HCT116 (cell line): ENCODE measurements at regions not wholly inside any gene's neighbourhood (a gene's known extent, or its start where the extent isn't known, plus 50 kb on each side); places are given as distances from the start of the nearest gene placed in this dataset.

Experiments used
- ATAC-seq: fragments of 200-7000 bp; cut with Tn5 transposase; 2 replicates; pipeline ENCODE4 v1.9.1; 2020; ENCODE audit warnings: mild to moderate bottlenecking, moderate library complexity
- BruUV-seq: library from RNA; stranded (reverse); fragments of 400-500 nt; replicated peaks from 2 replicates; lab custom pipeline; 2021; lab: Mats Ljungman, UMichigan
- CTCF ChIA-PET: fragments of 300-600 bp; sonication (Branson Sonifier 250); formaldehyde crosslinking; loops from one replicate; lab custom pipeline; 2021; ENCODE audit warnings: antibody characterized with exemption; lab: Charles Lee
- POLR2A ChIA-PET: fragments of 300-600, 350-600 bp; sonication (Branson Sonifier 250); formaldehyde crosslinking; loops from one replicate; lab custom pipeline; 2021; ENCODE audit warnings: antibody characterized with exemption; lab: Charles Lee
- RAD21 ChIA-PET, 2 experiments: fragments of 300-600 bp; sonication (Branson Sonifier 250); formaldehyde crosslinking; loops; one replicate each; lab custom pipeline; 2023; ENCODE audit warnings: low total read pairs in 2 of 2; ENCODE audit not compliant: uncharacterized antibody in 2 of 2, unreplicated experiment in 2 of 2, low non-redundant PET in 1 of 2; lab: Charles Lee
- DNase-seq: peaks from one replicate; pipeline ENCODE4 v3.0.0-alpha.2; 2010; ENCODE audit warnings: low read depth, low spot score
- H2AFZ ChIP-seq: fragments of 200-600 bp; shearing (Covaris generic), sonication (generic); 2 replicates; pipeline ENCODE4 v1.6.1; 2017; ENCODE audit warnings: low read depth, mixed run types, mixed read lengths, antibody characterized with exemption, low read length; ENCODE audit not compliant: poor library complexity, severe bottlenecking
- H3K27ac ChIP-seq: 2 replicates; pipeline ENCODE4 v1.5.1; 2012; ENCODE audit warnings: low read depth, low read length
- H3K27me3 ChIP-seq: fragments of 200-600 bp; sonication (generic); 2 replicates; pipeline ENCODE4 v1.6.1; 2016; ENCODE audit warnings: mixed run types, low read length, mixed read lengths; ENCODE audit not compliant: insufficient read depth
- H3K36me3 ChIP-seq, 2 experiments: fragments of 200-500 bp in 1 of 2; fragments of 200-600 bp in 1 of 2; sonication (Bioruptor generic) in 1 of 2; sonication (generic) in 1 of 2; 2 replicates each; pipeline versions ENCODE4 v1.5.1 to v1.6.1; 2014 to 2016; ENCODE audit warnings: low read length in 2 of 2, inconsistent platforms in 1 of 2, mixed read lengths in 1 of 2, mixed run types in 1 of 2; ENCODE audit not compliant: insufficient read depth in 2 of 2, control insufficient read depth in 1 of 2
- H3K4me1 ChIP-seq, 2 experiments: fragments of 200-600 bp in 1 of 2; sonication (generic) in 1 of 2; 2 replicates each; pipeline versions ENCODE4 v1.5.1 to v1.6.1; 2012 to 2017; ENCODE audit warnings: low read length in 2 of 2, inconsistent platforms in 1 of 2, mild to moderate bottlenecking in 1 of 2, mixed read lengths in 1 of 2, mixed run types in 1 of 2, moderate library complexity in 1 of 2; ENCODE audit not compliant: insufficient read depth in 2 of 2, control insufficient read depth in 1 of 2
- H3K4me2 ChIP-seq: fragments of 200-600 bp; sonication (generic); 2 replicates; pipeline ENCODE4 v1.6.1; 2017; ENCODE audit warnings: mixed run types, low read length, mixed read lengths
- H3K4me3 ChIP-seq, 2 experiments: fragments of 200-600 bp in 1 of 2; sonication (generic) in 1 of 2; replicated peaks in 1 of 2; 2 replicates each; pipeline ENCODE4 v1.5.1; 2011 to 2016; ENCODE audit warnings: low read length in 2 of 2, control low read depth in 1 of 2, low read depth in 1 of 2, mild to moderate bottlenecking in 1 of 2, mixed read lengths in 1 of 2, mixed run types in 1 of 2
- H3K79me2 ChIP-seq: fragments of 200-600 bp; sonication (generic); 2 replicates; pipeline ENCODE4 v1.6.1; 2017; ENCODE audit warnings: mild to moderate bottlenecking, mixed run types, low read length, moderate library complexity, mixed read lengths; ENCODE audit not compliant: insufficient read depth
- H3K9ac ChIP-seq: fragments of 200-600 bp; sonication (generic); 2 replicates; pipeline ENCODE4 v1.6.1; 2016; ENCODE audit warnings: low read length, mixed read lengths
- H3K9me2 ChIP-seq: fragments of 200-600 bp; sonication (generic), shearing (Covaris generic); 2 replicates; pipeline ENCODE4 v1.6.1; 2017; ENCODE audit warnings: mixed run types, mild to moderate bottlenecking, moderate library complexity; ENCODE audit not compliant: insufficient read depth
- H3K9me3 ChIP-seq, 2 experiments: fragments of 200-500 bp in 1 of 2; fragments of 200-600 bp in 1 of 2; sonication (Bioruptor generic) in 1 of 2; sonication (generic) in 1 of 2; 2 replicates each; pipeline ENCODE4 v1.6.1; 2014 to 2017; ENCODE audit warnings: low read length in 2 of 2, mixed read lengths in 2 of 2, inconsistent platforms in 1 of 2, low read depth in 1 of 2, mild to moderate bottlenecking in 1 of 2, mixed run types in 1 of 2, moderate library complexity in 1 of 2; ENCODE audit not compliant: control insufficient read depth in 1 of 2, insufficient read depth in 1 of 2
- H4K20me1 ChIP-seq: fragments of 200-600 bp; sonication (generic), shearing (Covaris generic); 2 replicates; pipeline ENCODE4 v1.6.1; 2017; ENCODE audit warnings: mixed run types, mild to moderate bottlenecking, moderate library complexity; ENCODE audit not compliant: insufficient read depth
- CBX3 ChIP-seq: IDR thresholded peaks from 2 replicates; pipeline ENCODE4 v1.6.1; 2012; ENCODE audit warnings: low read depth
- EGR1 ChIP-seq: IDR thresholded peaks from 2 replicates; pipeline ENCODE4 v1.6.1; 2012; ENCODE audit warnings: low read depth
- ELF1 ChIP-seq: IDR thresholded peaks from 2 replicates; pipeline ENCODE4 v1.6.1; 2012; ENCODE audit warnings: low read depth, borderline replicate concordance
- JUND ChIP-seq: IDR thresholded peaks from 2 replicates; pipeline ENCODE4 v1.6.1; 2012
- POLR2A ChIP-seq: IDR thresholded peaks from 2 replicates; pipeline ENCODE4 v1.7.0; 2011; ENCODE audit warnings: borderline replicate concordance; ENCODE audit not compliant: insufficient read depth, insufficient read length; ENCODE audit errors: extremely low read depth
- RAD21 ChIP-seq: IDR thresholded peaks from 2 replicates; pipeline ENCODE4 v1.6.1; 2012; ENCODE audit warnings: low read depth, mild to moderate bottlenecking
- REST ChIP-seq: IDR thresholded peaks from 2 replicates; pipeline ENCODE4 v1.6.1; 2012; ENCODE audit warnings: low read depth
- SIN3A ChIP-seq: IDR thresholded peaks from 2 replicates; pipeline ENCODE4 v1.6.1; 2012; ENCODE audit warnings: low read depth
- SP1 ChIP-seq: IDR thresholded peaks from 2 replicates; pipeline ENCODE4 v1.6.1; 2012; ENCODE audit warnings: low read depth
- SRF ChIP-seq: IDR thresholded peaks from 2 replicates; pipeline ENCODE4 v1.6.1; 2012; ENCODE audit warnings: low read depth
- TCF7L2 ChIP-seq: IDR thresholded peaks from 2 replicates; pipeline ENCODE4 v1.7.0; 2011; ENCODE audit warnings: borderline replicate concordance, inconsistent platforms; ENCODE audit not compliant: insufficient read depth, insufficient read length; ENCODE audit errors: extremely low read depth
- YY1 ChIP-seq: IDR thresholded peaks from 2 replicates; pipeline ENCODE4 v1.6.1; 2011; ENCODE audit warnings: low read length, low read depth, moderate library complexity, mild to moderate bottlenecking; ENCODE audit not compliant: insufficient replicate concordance; ENCODE audit errors: extremely low read depth
- ZFX ChIP-seq: fragments of 450-650 bp; IDR thresholded peaks from 2 replicates; pipeline ENCODE4 v1.6.1; 2017
- intact Hi-C: fragments of 100-400 bp; cut with micrococcal nuclease; formaldehyde crosslinking; loops from 2 replicates; pipeline ENCODE4 v1.10.0; 2022
- TF ChIP-seq, protein P1 (sequence below): IDR thresholded peaks from 2 replicates; pipeline ENCODE4 v1.6.1; 2011; ENCODE audit warnings: mild to moderate bottlenecking, low read length, moderate library complexity; ENCODE audit not compliant: insufficient replicate concordance; ENCODE audit errors: extremely low read depth

GRCh38 chr5:125154301-125155110, 408.1 kb upstream of the ZNF608 start:
- H3K27ac ChIP-seq = no peak overlapping the region
- H3K4me3 ChIP-seq = no peak overlapping the region
- H3K36me3 ChIP-seq = no peaks in the 10 kb centered on the region
- H2AFZ ChIP-seq = no peak overlapping the region
- H3K4me1 ChIP-seq = no peaks in the 10 kb centered on the region
- H3K9me3 ChIP-seq = no peaks in the 10 kb centered on the region
- H3K9ac ChIP-seq = no peak overlapping the region
- intact Hi-C loops = no loop called here
- TF ChIP-seq JUND = no peak
- TF ChIP-seq POLR2A = no peak
- no peak for TF ChIP-seq ELF1
- no peak for TF ChIP-seq YY1
- no peak for TF ChIP-seq SP1
- no peaks in the 10 kb centered on the region for H3K9me2 ChIP-seq
- H3K27me3 ChIP-seq = no peaks in the 10 kb centered on the region
- no peak overlapping the region for H3K4me2 ChIP-seq
- ChIA-PET POLR2A (no interaction called here), CTCF (no interaction called here), RAD21 (no interaction called here)
- BruUV-seq = no TSS peak
- no peaks in the 10 kb centered on the region for H3K79me2 ChIP-seq
- no peak for ATAC-seq
- H4K20me1 ChIP-seq = no peaks in the 10 kb centered on the region
- DNase-seq = no peak

- POLR2A ChIA-PET = no interaction called here
- BruUV-seq = no TSS peak
- intact Hi-C loops = no loop called here
- Histone ChIP-seq H4K20me1 (no peaks in the 10 kb centered on the region), H3K4me2 (no peak overlapping the region), H3K79me2 (no peaks in the 10 kb centered on the region), H3K9me2 (no peaks in the 10 kb centered on the region), H3K36me3 (no peaks in the 10 kb centered on the region), H2AFZ (no peak overlapping the region), H3K4me3 (no peak overlapping the region), H3K9ac (no peak overlapping the region), H3K27ac (no peak overlapping the region), H3K9me3 (no peaks in the 10 kb centered on the region), H3K27me3 (no peaks in the 10 kb centered on the region), H3K4me1 (no peaks in the 10 kb centered on the region)
- ATAC-seq (no peak), DNase-seq (no peak)
- RAD21 ChIA-PET = no interaction called here
- CTCF ChIA-PET = no interaction called here
- TF ChIP-seq CBX3 = no peak
- TF ChIP-seq SIN3A = no peak
- TF ChIP-seq TCF7L2 = no peak
- TF ChIP-seq, protein P1, sequence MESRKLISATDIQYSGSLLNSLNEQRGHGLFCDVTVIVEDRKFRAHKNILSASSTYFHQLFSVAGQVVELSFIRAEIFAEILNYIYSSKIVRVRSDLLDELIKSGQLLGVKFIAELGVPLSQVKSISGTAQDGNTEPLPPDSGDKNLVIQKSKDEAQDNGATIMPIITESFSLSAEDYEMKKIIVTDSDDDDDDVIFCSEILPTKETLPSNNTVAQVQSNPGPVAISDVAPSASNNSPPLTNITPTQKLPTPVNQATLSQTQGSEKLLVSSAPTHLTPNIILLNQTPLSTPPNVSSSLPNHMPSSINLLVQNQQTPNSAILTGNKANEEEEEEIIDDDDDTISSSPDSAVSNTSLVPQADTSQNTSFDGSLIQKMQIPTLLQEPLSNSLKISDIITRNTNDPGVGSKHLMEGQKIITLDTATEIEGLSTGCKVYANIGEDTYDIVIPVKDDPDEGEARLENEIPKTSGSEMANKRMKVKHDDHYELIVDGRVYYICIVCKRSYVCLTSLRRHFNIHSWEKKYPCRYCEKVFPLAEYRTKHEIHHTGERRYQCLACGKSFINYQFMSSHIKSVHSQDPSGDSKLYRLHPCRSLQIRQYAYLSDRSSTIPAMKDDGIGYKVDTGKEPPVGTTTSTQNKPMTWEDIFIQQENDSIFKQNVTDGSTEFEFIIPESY = no peak
- TF ChIP-seq ZFX = no peak
- no peak for TF ChIP-seq REST
- TF ChIP-seq EGR1 = no peak
- TF ChIP-seq SRF = no peak
- no peak for TF ChIP-seq RAD21
- no peak for TF ChIP-seq POLR2A
Measured at GRCh38 chr5:125160787-125161502, 414.5 kb upstream of the ZNF608 start.
